ENCODE measurements at regions not wholly inside any gene's neighbourhood (a gene's known extent, or its start where the extent isn't known, plus 50 kb on each side); places are given as distances from the start of the nearest gene placed in this dataset.

GRCh38 chr9:87243602-87244001 is 254.1 kb upstream of the DAPK1 start:
- no peak for DNase-seq
- no peak for TF ChIP-seq POLR2A (IDR thresholded peaks at IDR 0.05; ENCODE audit: low read length)
- TF ChIP-seq GATA1 (IDR thresholded peaks at IDR 0.05; ENCODE audit: low read depth, low read length) = no peak

DNA sequence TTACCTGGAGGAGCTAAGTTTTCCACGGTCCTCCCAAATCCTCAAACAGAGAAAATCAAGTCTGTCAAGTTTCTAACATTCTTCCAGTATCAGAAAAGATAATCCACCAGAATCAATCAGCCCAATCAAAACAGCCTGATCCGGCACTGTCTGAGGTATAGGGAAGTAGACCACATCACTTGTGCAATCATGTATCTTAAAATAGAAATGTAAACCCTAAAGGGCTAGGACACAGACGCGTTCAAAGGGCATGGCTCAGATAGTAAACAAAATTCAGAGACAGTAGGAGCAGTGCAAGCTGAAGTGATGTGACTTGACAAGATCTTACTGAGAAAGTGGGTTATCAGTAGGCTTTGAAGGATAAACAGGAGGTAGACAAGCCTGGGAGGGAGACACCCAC is 252.4 kb upstream of the DAPK1 start:
- DNase-seq = no peak
- TF ChIP-seq GATA1 (IDR thresholded peaks at IDR 0.05; ENCODE audit: low read depth, low read length) = no peak

DNA sequence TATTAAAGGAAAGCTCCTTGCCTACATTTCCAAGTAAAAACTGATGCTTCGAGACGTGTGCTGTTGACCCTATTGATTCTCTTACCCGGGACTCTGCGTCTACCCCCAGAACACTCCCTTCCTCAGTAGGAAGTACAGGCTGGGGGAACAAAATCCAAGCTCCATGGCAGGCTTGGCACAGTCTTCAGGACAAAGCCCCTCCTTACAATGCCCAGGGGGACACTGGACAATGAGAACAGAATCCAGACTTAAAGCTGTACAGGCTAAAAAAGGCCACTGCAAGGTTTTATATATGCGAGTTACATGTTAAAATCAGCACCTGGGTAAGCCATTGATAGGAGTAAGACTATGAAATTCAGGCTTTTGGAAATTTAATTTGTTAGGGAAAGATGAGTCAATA is 250.6 kb upstream of the DAPK1 start:
- TF ChIP-seq GATA1 (IDR thresholded peaks at IDR 0.05; ENCODE audit: low read depth, low read length) (no peak), POLR2A (IDR thresholded peaks at IDR 0.05; ENCODE audit: low read length) (no peak)
- no peak for DNase-seq

GRCh38 chr9:87249029-87249428 is 248.6 kb upstream of the DAPK1 start:
- DNase-seq = no peak

DNA sequence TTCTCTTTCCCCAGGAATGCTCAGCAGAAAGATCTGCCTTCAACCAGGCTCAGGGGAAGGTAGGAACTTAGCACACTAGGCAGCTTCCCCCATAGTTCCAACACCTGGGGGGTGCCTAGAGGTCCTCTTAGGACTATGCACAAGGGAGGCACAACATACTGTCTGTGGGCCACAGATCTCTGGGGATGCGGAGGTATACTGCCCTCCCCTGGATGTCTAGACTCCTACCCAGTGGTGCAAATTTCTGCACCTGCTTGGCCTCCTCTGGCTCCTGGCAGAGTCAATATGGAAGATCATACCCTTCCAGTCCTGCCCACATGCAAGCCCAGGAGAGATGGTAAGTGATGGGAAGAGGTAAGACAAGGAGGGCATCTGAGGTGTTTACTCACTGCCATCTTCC is 247.5 kb upstream of the DAPK1 start:
- peak in 1 of 2 experiments; percentile 11 for DNase-seq
- TF ChIP-seq GATA1 (IDR thresholded peaks at IDR 0.05; ENCODE audit: low read depth, low read length) (no peak), POLR2A (IDR thresholded peaks at IDR 0.05; ENCODE audit: low read length) (no peak)

More at GRCh38 chr9:87249029-87249428, 248.6 kb upstream of the DAPK1 start:
- no peak for TF ChIP-seq GATA1 (IDR thresholded peaks at IDR 0.05; ENCODE audit: low read depth, low read length)
- TF ChIP-seq POLR2A (IDR thresholded peaks at IDR 0.05; ENCODE audit: low read length) = no peak

- DNase-seq = no peak
Observed at GRCh38 chr9:87255431-87256155, 242.1 kb upstream of the DAPK1 start.

GRCh38 chr9:87256973-87257372 is 240.7 kb upstream of the DAPK1 start:
- DNase-seq = no peak
- no peak for TF ChIP-seq POLR2A (IDR thresholded peaks at IDR 0.05; ENCODE audit: low read length)

More at GRCh38 chr9:87255431-87256155, 242.1 kb upstream of the DAPK1 start:
- TF ChIP-seq GATA1 (IDR thresholded peaks at IDR 0.05; ENCODE audit: low read depth, low read length) = no peak
- no peak for TF ChIP-seq POLR2A (IDR thresholded peaks at IDR 0.05; ENCODE audit: low read length)

- no peak for DNase-seq
Observed at GRCh38 chr9:87259543-87260518, 237.8 kb upstream of the DAPK1 start.

GRCh38 chr9:87263291-87263690 is 234.4 kb upstream of the DAPK1 start:
- DNase-seq = peak; percentile 10 to 31
- no peak for TF ChIP-seq POLR2A (IDR thresholded peaks at IDR 0.05; ENCODE audit: low read length)
- TF ChIP-seq GATA1 (IDR thresholded peaks at IDR 0.05; ENCODE audit: low read depth, low read length) = no peak

More at GRCh38 chr9:87259543-87260518, 237.8 kb upstream of the DAPK1 start:
- TF ChIP-seq GATA1 (IDR thresholded peaks at IDR 0.05; ENCODE audit: low read depth, low read length) (no peak), POLR2A (IDR thresholded peaks at IDR 0.05; ENCODE audit: low read length) (no peak)

DNA sequence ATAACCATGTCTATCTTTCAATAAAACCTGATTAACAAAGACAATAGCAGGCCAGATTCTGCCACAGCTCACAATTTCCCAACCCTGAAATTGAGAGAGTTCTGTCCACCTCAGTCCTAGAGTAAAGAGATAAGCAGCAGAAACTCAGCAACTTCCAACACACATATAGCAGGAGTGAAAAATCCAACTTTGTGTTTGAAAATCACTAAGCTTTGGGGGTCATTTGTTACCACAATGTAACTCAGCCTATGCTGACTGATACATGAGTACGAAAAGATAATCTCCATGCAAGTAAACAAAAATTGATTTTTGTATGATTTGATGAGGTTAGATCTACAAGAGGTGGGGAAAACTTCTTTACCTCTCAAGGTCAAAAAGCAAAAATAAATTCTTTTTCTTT is 231.0 kb upstream of the DAPK1 start:
- no peak for TF ChIP-seq POLR2A (IDR thresholded peaks at IDR 0.05; ENCODE audit: low read length)
- no peak for TF ChIP-seq GATA1 (IDR thresholded peaks at IDR 0.05; ENCODE audit: low read depth, low read length)
- no peak for DNase-seq

GRCh38 chr9:87267251-87268070 is 230.2 kb upstream of the DAPK1 start:
- TF ChIP-seq GATA1 (IDR thresholded peaks at IDR 0.05; ENCODE audit: low read depth, low read length) (no peak), POLR2A (IDR thresholded peaks at IDR 0.05; ENCODE audit: low read length) (no peak)
- DNase-seq = no peak

DNA sequence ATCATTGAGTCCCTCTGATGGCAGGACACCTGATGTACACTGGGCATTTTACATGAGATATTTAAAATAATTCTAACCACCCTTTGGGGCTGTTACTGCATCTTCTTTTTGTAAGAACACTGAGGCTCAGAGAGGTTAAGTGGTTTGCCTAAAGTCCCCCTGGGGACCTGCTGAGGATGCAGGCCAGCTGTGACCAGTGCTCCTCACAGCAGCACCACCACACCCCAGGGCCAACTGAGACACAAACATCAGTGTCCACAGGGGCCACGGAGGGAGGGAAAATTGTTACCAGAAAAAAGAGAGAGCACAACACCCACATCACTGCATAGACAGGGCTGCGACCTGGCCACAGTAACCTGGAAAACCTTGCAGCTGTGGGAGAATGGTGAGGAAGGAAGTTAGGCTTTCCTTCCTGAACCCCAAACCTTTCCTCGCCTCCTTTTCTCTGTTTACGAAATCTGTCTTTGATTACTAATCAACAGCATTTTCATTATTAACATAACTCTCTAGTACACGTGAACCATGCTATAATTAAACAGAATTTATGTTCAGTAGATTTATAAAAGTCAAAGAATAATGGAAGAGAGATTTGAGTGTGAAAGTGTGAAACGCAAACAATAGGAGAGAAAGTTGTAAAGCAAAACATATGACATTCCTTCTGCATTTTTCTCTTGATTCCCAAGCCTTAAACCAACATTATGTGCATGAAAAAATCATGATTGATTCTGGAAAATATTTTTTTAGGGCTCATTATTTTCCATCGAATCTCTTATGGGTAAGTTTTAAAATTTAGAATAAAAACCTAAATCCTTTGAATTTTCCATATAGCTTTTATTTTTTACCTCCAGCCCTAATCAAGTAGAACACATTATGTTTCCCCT is 228.1 kb upstream of the DAPK1 start:
- no peak for DNase-seq
- TF ChIP-seq POLR2A (IDR thresholded peaks at IDR 0.05; ENCODE audit: low read length) (no peak), GATA1 (IDR thresholded peaks at IDR 0.05; ENCODE audit: low read depth, low read length) (no peak)
